PC-3 (cell line): ENCODE measurements at regions not wholly inside any gene's neighbourhood (a gene's known extent, or its start where the extent isn't known, plus 50 kb on each side); places are given as distances from the start of the nearest gene placed in this dataset.

Experiments used
- EZH2phosphoT487 ChIP-seq: fragments of 300-600 bp; sonication (generic); IDR thresholded peaks from 2 replicates; pipeline ENCODE4 v1.6.1; 2018; ENCODE audit warnings: mild to moderate bottlenecking, antibody characterized with exemption, low read length, borderline replicate concordance
- TF ChIP-seq, protein P1 (sequence below): fragments of 300-600 bp; sonication (generic); conservative IDR thresholded peaks from 2 replicates; pipeline ENCODE4 v1.5.1; 2017; ENCODE audit warnings: antibody characterized with exemption, low read depth, mild to moderate bottlenecking, low read length

DNA sequence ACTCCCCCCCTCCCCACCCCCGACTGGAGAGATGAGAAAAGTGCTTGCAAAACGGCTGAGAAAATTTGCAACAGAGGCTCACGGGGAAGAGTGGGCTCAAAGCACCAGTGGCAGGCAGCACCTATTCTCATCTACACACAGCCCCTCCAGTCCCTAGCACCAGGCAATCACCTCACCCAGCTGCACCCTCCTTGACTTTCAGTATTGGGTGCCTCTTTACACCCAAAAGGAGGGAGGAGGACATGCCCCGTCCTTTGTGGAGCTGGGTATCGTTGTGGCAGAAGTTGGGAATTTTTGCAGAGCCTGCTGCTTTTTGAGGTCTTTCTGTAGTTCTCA is 182.8 kb upstream of the TOPAZ1 start:
- TF ChIP-seq, protein P1, sequence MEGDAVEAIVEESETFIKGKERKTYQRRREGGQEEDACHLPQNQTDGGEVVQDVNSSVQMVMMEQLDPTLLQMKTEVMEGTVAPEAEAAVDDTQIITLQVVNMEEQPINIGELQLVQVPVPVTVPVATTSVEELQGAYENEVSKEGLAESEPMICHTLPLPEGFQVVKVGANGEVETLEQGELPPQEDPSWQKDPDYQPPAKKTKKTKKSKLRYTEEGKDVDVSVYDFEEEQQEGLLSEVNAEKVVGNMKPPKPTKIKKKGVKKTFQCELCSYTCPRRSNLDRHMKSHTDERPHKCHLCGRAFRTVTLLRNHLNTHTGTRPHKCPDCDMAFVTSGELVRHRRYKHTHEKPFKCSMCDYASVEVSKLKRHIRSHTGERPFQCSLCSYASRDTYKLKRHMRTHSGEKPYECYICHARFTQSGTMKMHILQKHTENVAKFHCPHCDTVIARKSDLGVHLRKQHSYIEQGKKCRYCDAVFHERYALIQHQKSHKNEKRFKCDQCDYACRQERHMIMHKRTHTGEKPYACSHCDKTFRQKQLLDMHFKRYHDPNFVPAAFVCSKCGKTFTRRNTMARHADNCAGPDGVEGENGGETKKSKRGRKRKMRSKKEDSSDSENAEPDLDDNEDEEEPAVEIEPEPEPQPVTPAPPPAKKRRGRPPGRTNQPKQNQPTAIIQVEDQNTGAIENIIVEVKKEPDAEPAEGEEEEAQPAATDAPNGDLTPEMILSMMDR, result no peak
- no peak for TF ChIP-seq EZH2phosphoT487
